GM19463 (cell line): ENCODE measurements at regions not wholly inside any gene's neighbourhood (a gene's known extent, or its start where the extent isn't known, plus 50 kb on each side); places are given as distances from the start of the nearest gene placed in this dataset.

Experiments used
- ATAC-seq: cut with Tn5 transposase; IDR thresholded peaks from one replicate; pipeline ENCODE4 v1.9.1; 2021; ENCODE audit warnings: mild to moderate bottlenecking, moderate library complexity; ENCODE audit not compliant: unreplicated experiment

GRCh38 chr2:191512874-191513273 lies 165.1 kb upstream of the NABP1 start:
- no peak for ATAC-seq

- ATAC-seq, result no peak
These were observed 163.3 kb upstream of the NABP1 start for GRCh38 chr2:191514613-191515012.

- no peak for ATAC-seq
These were observed 162.4 kb upstream of the NABP1 start for GRCh38 chr2:191515551-191515950.

- ATAC-seq, result no peak
These were observed 161.7 kb upstream of the NABP1 start for GRCh38 chr2:191516260-191516659.

GRCh38 chr2:191521608-191522208 lies 156.2 kb upstream of the NABP1 start:
- ATAC-seq, result no peak

GRCh38 chr2:191522478-191523120 lies 155.3 kb upstream of the NABP1 start:
- ATAC-seq, result no peak

GRCh38 chr2:191526091-191526490 lies 151.8 kb upstream of the NABP1 start:
- no peak for ATAC-seq

- ATAC-seq, result no peak
These were observed 151.4 kb upstream of the NABP1 start for GRCh38 chr2:191526536-191526935.

GRCh38 chr2:191526953-191527556 lies 150.9 kb upstream of the NABP1 start:
- ATAC-seq, result no peak

GRCh38 chr2:191530618-191531017 lies 147.3 kb upstream of the NABP1 start:
- no peak for ATAC-seq

GRCh38 chr2:191533693-191534180 lies 144.2 kb upstream of the NABP1 start:
- no peak for ATAC-seq

- no peak for ATAC-seq
These were observed 140.0 kb upstream of the NABP1 start for GRCh38 chr2:191537921-191538320.

GRCh38 chr2:191538334-191538903 lies 139.5 kb upstream of the NABP1 start:
- no peak for ATAC-seq

GRCh38 chr2:191539068-191539467 lies 138.9 kb upstream of the NABP1 start:
- ATAC-seq, result no peak

GRCh38 chr2:191540681-191541080 lies 137.3 kb upstream of the NABP1 start:
- no peak for ATAC-seq

GRCh38 chr2:191543708-191544107 lies 134.2 kb upstream of the NABP1 start:
- no peak for ATAC-seq

- no peak for ATAC-seq
These were observed 133.4 kb upstream of the NABP1 start for GRCh38 chr2:191544461-191545062.

- ATAC-seq, result no peak
These were observed 132.6 kb upstream of the NABP1 start for GRCh38 chr2:191545361-191545760.

- ATAC-seq, result no peak
These were observed 125.9 kb upstream of the NABP1 start for GRCh38 chr2:191552066-191552465.

- no peak for ATAC-seq
These were observed 123.7 kb upstream of the NABP1 start for GRCh38 chr2:191554240-191554639.

GRCh38 chr2:191555092-191555742 lies 122.7 kb upstream of the NABP1 start:
- ATAC-seq, result peak; percentile 93
